Bone marrow (tissue), 2 donors: ENCODE measurements at regions not wholly inside any gene's neighbourhood (a gene's known extent, or its start where the extent isn't known, plus 50 kb on each side); places are given as distances from the start of the nearest gene placed in this dataset.
A peak's percentile ranks its signal among the peaks of the same experiment; 100 is the strongest.
"Not testable (repeated sequence)": the region's sequence is repeated elsewhere in the genome, so short reads cannot be mapped to it uniquely, and the experiment has no call there.

Experiments
- DNase-seq, 2 donors: peaks; one replicate each; lab custom pipeline; 2025; lab: John Stamatoyannopoulos, UW

GRCh38 chr3:15851735-15852134 lies 54.0 kb upstream of the ANKRD28 start:
- DNase-seq: no peak

GRCh38 chr3:15858547-15859506 lies 61.0 kb upstream of the ANKRD28 start:
- no peak for DNase-seq

DNA sequence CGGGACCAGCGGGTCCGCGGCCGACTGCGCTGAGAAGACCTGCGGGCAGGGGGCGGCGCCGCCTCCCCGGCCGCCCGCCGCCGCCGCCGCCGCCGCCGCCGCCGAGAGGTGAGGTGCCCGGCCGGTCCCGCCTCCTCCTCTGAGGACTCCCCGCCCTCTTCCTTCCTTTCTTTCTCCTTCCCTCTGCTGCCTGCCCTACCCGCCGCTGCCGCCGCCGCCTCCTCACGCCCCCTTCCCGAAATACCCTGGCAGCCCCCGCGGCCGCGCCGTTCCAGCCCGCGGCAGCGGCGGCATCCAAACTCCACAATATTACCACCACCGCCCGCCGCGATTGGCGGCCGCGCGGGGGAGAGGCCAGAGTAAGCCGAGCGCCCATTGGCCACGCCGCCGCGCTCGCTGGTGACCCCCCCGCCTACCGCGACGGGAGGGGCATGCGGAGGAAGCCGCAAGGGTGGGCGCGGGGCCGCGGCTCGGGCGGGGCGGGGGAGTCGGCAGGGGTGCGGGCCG lies 61.8 kb upstream of the ANKRD28 start:
- peak; percentile 34 to 64 for DNase-seq

DNA sequence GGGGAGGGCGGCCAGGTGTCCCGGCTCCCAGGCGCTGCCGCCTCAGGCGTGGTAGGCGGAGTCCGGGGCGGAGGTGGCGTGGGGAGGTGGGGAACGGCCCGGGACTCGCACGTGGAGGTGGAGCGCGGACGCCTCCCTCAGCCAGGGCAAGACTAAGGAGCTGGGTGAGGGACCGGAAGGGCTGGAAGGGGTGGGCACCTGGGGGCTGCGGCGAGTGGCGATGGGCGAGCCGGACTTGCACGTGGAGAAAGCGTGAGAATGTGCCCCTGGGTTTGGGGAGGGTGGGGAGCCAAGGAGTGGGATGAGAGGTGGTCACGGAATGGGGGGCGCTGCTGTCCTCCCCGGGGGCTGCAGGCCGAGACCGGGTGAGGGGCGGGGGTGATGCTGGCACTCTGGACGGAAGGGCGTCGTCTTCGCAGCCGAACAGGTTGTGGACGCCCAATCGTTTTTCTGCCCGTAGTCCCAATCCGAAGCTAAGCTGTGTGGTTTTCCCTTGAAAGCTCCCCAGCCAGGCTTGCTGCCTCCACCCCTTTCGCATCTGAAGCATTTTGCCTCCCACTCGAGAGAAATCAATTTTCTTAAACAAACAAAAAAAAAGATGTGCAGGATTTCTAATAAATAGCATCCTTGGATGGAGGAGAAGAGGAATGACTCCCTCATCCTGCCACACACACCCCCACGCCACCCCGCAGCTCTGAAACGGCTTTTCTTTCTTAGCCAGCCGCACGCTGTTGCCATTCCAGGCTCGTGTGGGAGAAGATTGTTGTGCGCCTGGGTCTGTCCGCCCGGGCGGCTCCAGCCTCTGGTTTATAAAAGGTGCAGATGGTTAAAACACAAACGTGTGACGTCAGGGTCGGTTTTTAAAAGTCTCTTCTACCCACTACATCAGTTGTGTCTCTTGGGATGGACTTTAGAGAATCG lies 62.5 kb upstream of the ANKRD28 start:
- DNase-seq: no peak

DNA sequence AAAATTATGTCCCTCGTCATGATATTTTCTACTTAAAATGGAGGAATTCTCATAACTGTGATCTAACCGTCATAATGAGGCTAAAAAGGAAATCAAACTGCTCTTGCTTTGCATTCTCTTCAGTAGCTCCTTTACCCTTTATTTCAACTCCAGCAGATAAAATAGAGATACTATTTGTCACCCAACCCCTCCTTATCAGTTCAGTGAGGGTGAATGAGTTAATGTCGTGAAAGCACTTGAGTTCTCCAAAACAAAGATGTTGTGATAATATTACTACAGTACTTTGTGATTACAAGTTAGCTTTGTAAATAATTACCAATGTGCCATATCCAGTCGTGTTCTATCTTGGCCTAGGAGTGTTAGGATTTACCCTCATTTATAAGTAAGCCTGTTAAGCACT lies 63.4 kb upstream of the ANKRD28 start:
- DNase-seq: no peak

GRCh38 chr3:15872807-15873206 lies 75.0 kb upstream of the ANKRD28 start:
- DNase-seq: no peak

GRCh38 chr3:15873415-15873814 lies 75.6 kb upstream of the ANKRD28 start:
- DNase-seq: no peak

DNA sequence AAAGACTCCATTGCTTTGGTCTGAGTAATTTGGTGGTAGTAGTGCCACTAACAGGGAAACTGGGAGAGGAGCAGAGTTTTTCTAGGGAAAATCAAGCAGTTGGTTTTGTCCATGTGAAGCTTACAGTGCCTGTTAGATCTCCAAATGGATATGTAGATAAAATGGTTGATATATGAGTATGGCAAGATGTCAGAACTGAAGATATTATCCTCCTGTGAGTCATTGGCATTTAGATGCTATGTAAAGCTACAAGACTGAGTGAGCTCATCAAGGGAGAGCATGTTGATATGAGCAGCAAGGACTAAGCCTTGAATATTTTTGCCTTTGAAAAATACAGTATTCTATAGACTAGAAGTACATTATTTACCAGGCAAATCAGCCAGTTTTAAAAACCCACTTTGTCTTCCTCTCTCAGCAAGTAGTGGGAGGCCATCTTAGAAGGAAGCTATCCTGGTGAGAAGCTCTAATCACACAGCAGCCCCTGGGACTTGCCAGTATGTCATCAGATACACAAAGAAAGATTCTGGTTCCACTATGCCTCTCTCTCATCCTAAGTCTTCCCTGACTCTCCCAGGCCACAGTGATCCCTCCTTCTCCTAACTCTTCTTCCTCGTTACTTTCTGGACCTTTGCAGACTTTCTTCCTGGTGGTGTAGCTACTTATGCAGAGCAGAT lies 77.4 kb upstream of the ANKRD28 start:
- no peak for DNase-seq

GRCh38 chr3:15876669-15877068 lies 78.9 kb upstream of the ANKRD28 start:
- no peak for DNase-seq

DNA sequence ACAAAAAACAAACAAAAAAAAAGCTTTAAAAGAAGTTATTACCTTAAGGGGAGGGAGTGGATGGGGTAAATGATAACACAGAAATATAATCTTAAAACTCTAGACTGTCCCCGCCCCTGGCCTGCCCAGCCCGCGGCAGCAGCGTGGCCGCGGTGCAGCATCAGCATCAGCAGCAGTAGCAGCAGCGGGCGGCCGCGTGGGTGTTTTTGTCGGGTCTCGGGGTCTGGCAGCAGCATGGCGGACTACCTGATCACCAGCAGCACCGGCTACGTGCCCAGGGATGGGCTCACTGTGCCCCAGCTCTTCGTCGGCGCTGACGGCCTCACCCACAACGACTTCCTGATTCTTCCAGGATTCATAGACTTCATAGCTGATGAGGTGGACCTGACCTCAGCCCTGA lies 80.0 kb upstream of the ANKRD28 start:
- DNase-seq: no peak

DNA sequence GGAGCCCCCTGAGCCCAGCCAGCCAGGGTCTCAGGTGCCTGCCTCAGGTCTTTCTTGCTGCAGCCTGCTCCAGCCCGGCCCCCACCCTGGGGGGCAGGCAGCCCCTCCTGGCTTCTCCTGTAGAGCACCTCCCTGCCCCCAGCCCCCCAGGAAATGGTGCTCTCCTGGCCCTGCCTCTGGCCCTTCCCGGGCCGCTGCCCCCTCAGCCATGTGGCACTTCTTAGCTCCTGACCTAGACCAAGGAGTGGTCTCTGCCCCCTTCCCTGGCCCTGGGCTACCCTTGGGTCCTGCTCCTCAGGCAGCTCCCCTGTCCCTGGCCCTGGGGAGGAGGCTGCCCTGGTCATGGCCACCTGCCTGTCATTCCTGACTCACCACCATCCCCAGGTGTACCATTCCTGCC lies 82.0 kb upstream of the ANKRD28 start:
- not testable (repeated sequence) for DNase-seq

DNA sequence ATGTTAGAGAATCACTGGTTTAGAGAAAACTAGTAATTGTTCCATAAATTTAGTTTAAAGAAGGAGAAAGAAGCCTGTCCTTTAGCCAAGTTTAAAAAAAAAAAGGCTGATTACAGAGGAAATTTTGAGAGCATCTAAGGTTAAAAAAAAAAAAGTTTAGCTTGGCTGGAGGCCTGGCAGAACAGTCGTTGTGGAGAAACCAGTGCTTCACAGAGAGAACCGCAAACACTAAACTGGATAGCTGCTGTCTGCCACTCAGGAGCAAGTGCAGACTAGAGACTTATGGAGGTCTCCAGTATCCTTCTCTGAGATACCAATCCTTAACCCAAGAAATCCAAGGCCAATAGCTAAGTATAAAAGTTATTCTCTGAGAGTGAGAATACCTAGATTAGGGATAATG lies 84.8 kb upstream of the ANKRD28 start:
- no peak for DNase-seq

DNA sequence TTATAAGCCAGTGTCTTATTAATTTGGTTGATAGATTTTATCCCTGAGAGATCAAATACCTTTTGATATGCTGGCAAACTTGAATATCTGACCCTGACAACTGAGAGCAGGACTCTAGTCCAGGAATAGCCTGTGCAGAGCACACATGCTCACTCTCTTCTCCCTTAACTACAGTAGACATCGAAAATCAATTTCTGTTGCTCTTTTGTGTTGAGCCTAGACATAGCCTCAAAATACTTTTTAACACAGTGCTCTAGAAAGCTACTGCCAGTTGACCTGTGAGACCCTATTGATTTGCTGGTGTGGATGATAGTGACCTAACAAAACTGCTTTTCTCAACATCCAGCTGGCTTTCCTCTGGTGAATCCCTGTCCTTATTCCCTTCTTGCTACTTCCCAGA lies 86.4 kb upstream of the ANKRD28 start:
- DNase-seq: no peak

- DNase-seq: no peak
Measured at GRCh38 chr3:15886521-15886920, 88.7 kb upstream of the ANKRD28 start.

- no peak for DNase-seq
Measured at GRCh38 chr3:15887261-15887660, 89.5 kb upstream of the ANKRD28 start.

DNA sequence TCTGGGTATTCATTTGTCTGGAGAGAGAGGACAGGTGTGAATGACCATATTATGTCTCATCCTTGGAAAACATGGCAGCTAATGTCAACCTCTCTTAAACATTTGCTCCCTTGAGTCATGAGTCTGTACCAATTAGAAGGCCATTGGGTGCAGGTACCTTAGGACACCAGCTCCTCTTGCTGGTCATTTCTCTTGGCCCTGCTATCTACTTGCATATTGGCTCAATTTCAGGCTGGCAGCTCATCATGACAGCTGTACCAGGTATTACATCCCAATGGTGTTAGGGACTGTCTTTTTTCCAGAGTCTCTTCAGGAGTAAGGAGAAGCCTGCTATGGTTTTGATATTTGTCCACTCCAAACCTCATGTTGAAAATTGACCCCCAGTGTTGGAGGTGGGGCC lies 92.2 kb upstream of the ANKRD28 start:
- DNase-seq: no peak

DNA sequence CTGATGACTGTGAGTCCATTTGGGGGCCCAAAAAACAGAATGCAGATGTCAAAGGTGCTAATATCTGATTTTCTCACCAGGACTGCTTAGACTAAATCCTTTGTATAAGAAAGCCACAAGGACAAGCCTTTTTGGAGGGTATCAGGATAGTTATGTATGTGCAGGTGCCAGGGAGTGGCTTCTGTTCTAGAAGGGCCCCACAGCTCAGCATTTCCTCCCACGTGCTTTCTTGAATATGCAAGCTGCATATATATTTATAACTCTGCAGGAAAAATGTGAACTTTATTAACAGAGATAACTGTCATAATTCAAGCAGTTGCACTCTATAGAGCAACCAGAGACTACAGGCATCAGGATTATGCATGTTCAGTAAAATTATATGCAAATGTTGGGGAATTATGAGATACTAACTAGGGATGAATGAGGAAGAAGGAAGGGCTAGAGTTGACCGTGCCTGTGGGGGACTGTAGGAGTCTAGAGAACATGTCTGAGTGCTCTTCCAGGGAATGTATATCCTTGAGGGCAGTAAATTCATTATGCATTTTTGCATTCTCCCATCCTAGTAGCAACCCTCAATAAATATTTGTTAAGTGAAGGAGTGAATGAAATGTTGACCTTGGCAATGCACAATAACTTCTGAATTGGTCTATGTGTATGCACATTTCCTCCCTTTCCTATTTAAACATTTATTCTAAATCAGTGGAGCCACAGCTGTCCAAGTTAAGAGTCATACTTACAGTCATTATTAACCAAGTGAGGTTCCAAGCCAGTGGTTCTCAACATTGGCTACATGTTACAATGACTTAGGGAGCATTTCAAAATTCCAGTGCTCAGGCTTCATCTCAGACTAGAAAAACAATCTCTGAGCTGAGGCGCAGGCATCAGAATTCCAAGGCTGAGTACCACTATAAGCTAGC lies 94.8 kb upstream of the ANKRD28 start:
- no peak for DNase-seq

GRCh38 chr3:15894382-15894781 lies 96.6 kb upstream of the ANKRD28 start:
- DNase-seq: no peak

DNA sequence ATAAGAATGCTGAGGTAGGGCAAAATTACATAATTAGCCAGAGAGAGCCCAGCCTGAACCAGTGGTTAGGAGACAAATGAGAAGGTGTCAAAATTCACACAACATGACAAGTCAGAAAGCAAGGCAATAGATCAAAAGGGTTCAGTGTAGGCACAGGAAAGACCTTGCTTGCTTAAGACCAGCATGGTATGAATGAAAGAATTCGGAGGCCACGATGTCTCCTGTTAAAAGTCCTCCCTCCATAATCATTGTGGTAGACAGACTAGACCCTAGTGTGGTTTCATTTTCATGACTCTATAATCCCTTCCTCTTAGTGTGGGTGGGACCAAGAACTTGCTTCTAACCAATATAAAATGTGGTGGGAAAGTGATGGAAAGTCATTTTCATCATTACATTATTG lies 98.7 kb upstream of the ANKRD28 start:
- DNase-seq: no peak

- no peak for DNase-seq
Measured at GRCh38 chr3:15899388-15899787, 101.6 kb upstream of the ANKRD28 start.

- no peak for DNase-seq
Measured at GRCh38 chr3:15903164-15903563, 105.4 kb upstream of the ANKRD28 start.
